ENCODE measurements at regions not wholly inside any gene's neighbourhood (a gene's known extent, or its start where the extent isn't known, plus 50 kb on each side); places are given as distances from the start of the nearest gene placed in this dataset.

GRCh38 chr4:103998756-103999155, 279.0 kb upstream of the TACR3 start:
- TF ChIP-seq POLR2A (IDR thresholded peaks at IDR 0.05) (no peak), CTCF (IDR thresholded peaks at IDR 0.05) (no peak)
- Histone ChIP-seq H3K36me3 (no peaks in the 10 kb centered on the region), H3K27me3 (no peaks in the 10 kb centered on the region), H3K27ac (no peak overlapping the region), H3K9me3 (no peaks in the 10 kb centered on the region), H3K4me3 (replicated peaks in 1 of 3) (no peak overlapping the region), H3K4me1 (peaks cover 0 to 4% of the 10 kb centered on the region in 2 donors)
- intact Hi-C loops (cut with DNase I), result no loop called here
- WGBS, 2 donors, result 84 to 88% methylated on average over 3 of the region's 3 CpGs
- no peak for DNase-seq

GRCh38 chr4:103996637-103997036, 276.9 kb upstream of the TACR3 start:
- Histone ChIP-seq H3K27ac (no peak overlapping the region), H3K4me1 (peaks cover 0 to 4% of the 10 kb centered on the region in 2 donors)

GRCh38 chr4:103996064-103996463, 276.3 kb upstream of the TACR3 start:
- intact Hi-C loops (cut with DNase I), result no loop called here
- Histone ChIP-seq H3K27ac (no peak overlapping the region), H3K36me3 (no peaks in the 10 kb centered on the region)

More at GRCh38 chr4:103996637-103997036, 276.9 kb upstream of the TACR3 start:
- Histone ChIP-seq H3K36me3 (no peaks in the 10 kb centered on the region), H3K4me3 (replicated peaks in 1 of 3) (no peak overlapping the region), H3K9me3 (no peaks in the 10 kb centered on the region), H3K27me3 (no peaks in the 10 kb centered on the region)
- no peak for TF ChIP-seq POLR2A (IDR thresholded peaks at IDR 0.05)
- TF ChIP-seq CTCF (IDR thresholded peaks at IDR 0.05), result no peak
- 21 to 22% methylated on average over 2 of the region's 2 CpGs for WGBS, 2 donors
- peak; percentile 47 to 67 for DNase-seq
- intact Hi-C loops (cut with DNase I), result no loop called here

GRCh38 chr4:103994059-103994458, 274.3 kb upstream of the TACR3 start:
- no peak for TF ChIP-seq POLR2A (IDR thresholded peaks at IDR 0.05)
- TF ChIP-seq CTCF (IDR thresholded peaks at IDR 0.05), result no peak
- Histone ChIP-seq H3K36me3 (no peaks in the 10 kb centered on the region), H3K4me3 (replicated peaks in 1 of 3) (no peak overlapping the region), H3K27ac (no peak overlapping the region), H3K4me1 (peaks cover 0 to 4% of the 10 kb centered on the region in 2 donors), H3K9me3 (no peaks in the 10 kb centered on the region), H3K27me3 (no peaks in the 10 kb centered on the region)
- WGBS, 2 donors, result 11 to 14% methylated on average over 1 of the region's 1 CpG
- intact Hi-C loops (cut with DNase I), result no loop called here
- DNase-seq, result no peak

More at GRCh38 chr4:103996064-103996463, 276.3 kb upstream of the TACR3 start:
- DNase-seq, result no peak
- TF ChIP-seq POLR2A (IDR thresholded peaks at IDR 0.05) (no peak), CTCF (IDR thresholded peaks at IDR 0.05) (no peak)
- WGBS, 2 donors, result 29 to 38% methylated on average over 2 of the region's 2 CpGs
- peaks cover 0 to 4% of the 10 kb centered on the region in 2 donors for H3K4me1 ChIP-seq
- H3K9me3 ChIP-seq, result no peaks in the 10 kb centered on the region
- H3K27me3 ChIP-seq, result no peaks in the 10 kb centered on the region
- no peak overlapping the region for H3K4me3 ChIP-seq (replicated peaks in 1 of 3)

GRCh38 chr4:103982454-103982853, 262.7 kb upstream of the TACR3 start:
- H3K36me3 ChIP-seq, result no peaks in the 10 kb centered on the region
- TF ChIP-seq CTCF (IDR thresholded peaks at IDR 0.05), result no peak
- TF ChIP-seq POLR2A (IDR thresholded peaks at IDR 0.05), result no peak
- H3K27ac ChIP-seq, result no peak overlapping the region
- H3K27me3 ChIP-seq, result no peaks in the 10 kb centered on the region
- no peak overlapping the region for H3K4me3 ChIP-seq (replicated peaks in 1 of 3)
- H3K9me3 ChIP-seq, result no peaks in the 10 kb centered on the region
- no peaks in the 10 kb centered on the region for H3K4me1 ChIP-seq
- intact Hi-C loops (cut with DNase I), result no loop called here
- DNase-seq, result no peak
